A549 (cell line): ENCODE measurements at regions not wholly inside any gene's neighbourhood (a gene's known extent, or its start where the extent isn't known, plus 50 kb on each side); places are given as distances from the start of the nearest gene placed in this dataset.

Experiments
- ATAC-seq, 2 experiments: fragments of 200-7000 bp in 1 of 2; fragments of >200 bp in 1 of 2; cut with Nextera tagmentation in 1 of 2; cut with Tn5 transposase in 1 of 2; 3 replicates each; pipeline versions ENCODE4 v1.8.0 to v1.9.1; 2018 to 2020; ENCODE audit warnings: mild to moderate bottlenecking in 1 of 2, moderate library complexity in 1 of 2
- CTCF ChIA-PET: fragments of 300-600 bp; sonication (Branson Sonifier 250); formaldehyde crosslinking; extraction: SDS; loops from one replicate; lab custom pipeline; 2021; ENCODE audit warnings: antibody characterized with exemption, inconsistent platforms; lab: Yijun Ruan, JAX
- POLR2A ChIA-PET: fragments of 350-600 bp; formaldehyde crosslinking; extraction: SDS; loops from one replicate; lab custom pipeline; 2021; ENCODE audit warnings: antibody characterized with exemption, inconsistent platforms; lab: Yijun Ruan, JAX
- DNase-seq, 2 experiments: peaks; one replicate each; pipeline versions ENCODE4 v3.0.0 to v3.0.0-alpha.2; 2011 to 2016; ENCODE audit warnings: low read depth in 1 of 2, low spot score in 1 of 2
- FAIRE-seq: peaks from 2 replicates; lab custom pipeline; 2011; peaks lifted over from hg19 to GRCh38; lab: Jason Lieb, UNC
- H3K27ac ChIP-seq, 2 experiments: fragments of >200 bp; sonication (Bioruptor Twin); formaldehyde crosslinking; 3 replicates each; pipeline ENCODE4 v1.5.1; 2016 to 2017
- H3K4me1 ChIP-seq: fragments of >200 bp; sonication (Bioruptor Twin); formaldehyde crosslinking; 3 replicates; pipeline ENCODE4 v1.6.1; 2016
- H3K4me2 ChIP-seq: fragments of >200 bp; sonication (Bioruptor Twin); formaldehyde crosslinking; 3 replicates; pipeline ENCODE4 v1.6.1; 2016
- H3K4me3 ChIP-seq: fragments of >200 bp; sonication (Bioruptor Twin); formaldehyde crosslinking; 3 replicates; pipeline ENCODE4 v1.5.1; 2016
- H3K9me3 ChIP-seq: fragments of >200 bp; sonication (Bioruptor Twin); formaldehyde crosslinking; 3 replicates; pipeline ENCODE4 v1.6.1; 2016
- BCL3 ChIP-seq: fragments of >200 bp; sonication (Bioruptor Twin); formaldehyde crosslinking; IDR thresholded peaks from 3 replicates; pipeline ENCODE4 v1.6.1; 2016
- CBX8 ChIP-seq: fragments of 200-600 bp; sonication (generic); IDR thresholded peaks from 2 replicates; pipeline ENCODE4 v1.6.1; 2016
- CEBPB ChIP-seq, 2 experiments: fragments of >200 bp in 1 of 2; sonication (Bioruptor Twin) in 1 of 2; formaldehyde crosslinking in 1 of 2; IDR thresholded peaks; 2 replicates each; pipeline ENCODE4 v1.6.1; 2012 to 2016
- CHD2 ChIP-seq: fragments of 150-350 bp; IDR thresholded peaks from 2 replicates; pipeline ENCODE4 v1.6.1; 2014; ENCODE audit warnings: low read length; ENCODE audit not compliant: partially characterized antibody
- CHD4 ChIP-seq: fragments of 200-600 bp; sonication (generic); IDR thresholded peaks from 2 replicates; pipeline ENCODE4 v1.6.1; 2016; ENCODE audit warnings: antibody characterized with exemption, mild to moderate bottlenecking, borderline replicate concordance
- FOXS1 ChIP-seq: fragments of 250-450 bp; sonication (Bioruptor Pico); IDR thresholded peaks from 2 replicates; pipeline ENCODE4 v1.5.0; 2020; ENCODE audit warnings: mild to moderate bottlenecking, moderate library complexity
- GATA3 ChIP-seq: IDR thresholded peaks from 2 replicates; pipeline ENCODE4 v1.6.1; 2012; ENCODE audit warnings: borderline replicate concordance
- HEYL ChIP-seq: fragments of 250-450 bp; sonication (Bioruptor Pico); IDR thresholded peaks from 2 replicates; pipeline ENCODE4 v1.8.0; 2021; ENCODE audit warnings: mild to moderate bottlenecking, moderate library complexity
- JUNB ChIP-seq: fragments of >200 bp; sonication (Bioruptor Twin); formaldehyde crosslinking; IDR thresholded peaks from 2 replicates; pipeline ENCODE4 v1.6.1; 2016
- MAFK ChIP-seq: fragments of 450-650 bp; IDR thresholded peaks from 2 replicates; pipeline ENCODE4 v1.6.1; 2014; ENCODE audit not compliant: partially characterized antibody
- MAZ ChIP-seq: fragments of 150-350 bp; IDR thresholded peaks from 2 replicates; pipeline ENCODE4 v1.6.1; 2014; ENCODE audit warnings: antibody characterized with exemption, low read depth, low read length, borderline replicate concordance
- NPAS2 ChIP-seq: fragments of 250-450 bp; sonication (Bioruptor Pico); IDR thresholded peaks from 2 replicates; pipeline ENCODE4 v1.8.0; 2022; ENCODE audit warnings: mild to moderate bottlenecking, moderate library complexity, borderline replicate concordance
- NR3C1 ChIP-seq: fragments of >200 bp; sonication (Bioruptor Twin); formaldehyde crosslinking; IDR thresholded peaks from 3 replicates; pipeline ENCODE4 v1.6.1; 2017
- PBX3 ChIP-seq: IDR thresholded peaks from 2 replicates; pipeline ENCODE4 v1.6.1; 2012
- PHF8 ChIP-seq: fragments of 200-600 bp; sonication (generic); IDR thresholded peaks from 2 replicates; pipeline ENCODE4 v1.6.1; 2016; ENCODE audit warnings: low read depth, mild to moderate bottlenecking, antibody characterized with exemption, moderate library complexity, borderline replicate concordance
- POLR2A ChIP-seq: IDR thresholded peaks from 2 replicates; pipeline ENCODE4 v1.6.1; 2012; ENCODE audit warnings: mild to moderate bottlenecking, low read length
- RAD21 ChIP-seq, 2 experiments: fragments of >200 bp in 1 of 2; sonication (Bioruptor Twin) in 1 of 2; formaldehyde crosslinking in 1 of 2; IDR thresholded peaks in 1 of 2; conservative IDR thresholded peaks in 1 of 2; 2 replicates in 1 of 2; 3 replicates in 1 of 2; pipeline ENCODE4 v1.6.1; 2012 to 2018; ENCODE audit warnings: inconsistent platforms in 1 of 2
- RCOR1 ChIP-seq: fragments of 150-350 bp; IDR thresholded peaks from 2 replicates; pipeline ENCODE4 v1.6.1; 2014; ENCODE audit warnings: antibody characterized with exemption, low read length, low read depth
- TFCP2L1 ChIP-seq: fragments of 250-450 bp; sonication (Bioruptor Pico); IDR thresholded peaks from 2 replicates; pipeline ENCODE4 v1.5.0; 2021; ENCODE audit warnings: mild to moderate bottlenecking
- ZC3H11A ChIP-seq: fragments of 450-650 bp; IDR thresholded peaks from 2 replicates; pipeline ENCODE4 v1.6.1; 2014; ENCODE audit warnings: antibody characterized with exemption, mild to moderate bottlenecking
- ZFP36 ChIP-seq: fragments of 450-650 bp; IDR thresholded peaks from 2 replicates; pipeline ENCODE4 v1.6.1; 2014; ENCODE audit warnings: borderline replicate concordance; ENCODE audit not compliant: partially characterized antibody
- ZSCAN20 ChIP-seq: fragments of 250-450 bp; sonication (Bioruptor Pico); IDR thresholded peaks from 2 replicates; pipeline ENCODE4 v1.8.0; 2022; ENCODE audit warnings: mild to moderate bottlenecking, moderate library complexity
- WGBS: methylation state at CpG from one replicate; pipeline ENCODE4 v1.1.6; 2017; ENCODE audit errors: missing lambda C conversion rate; 5-methylcytosine and 5-hydroxymethylcytosine counted together
- TF ChIP-seq, protein P1 (sequence below): fragments of 250-450 bp; sonication (Bioruptor Pico); IDR thresholded peaks from 2 replicates; pipeline ENCODE4 v1.5.0; 2021; ENCODE audit warnings: mild to moderate bottlenecking, moderate library complexity, borderline replicate concordance
- TF ChIP-seq, protein P2 (sequence below): fragments of 250-450 bp; sonication (Bioruptor Pico); IDR thresholded peaks from 2 replicates; pipeline ENCODE4 v1.5.0; 2020; ENCODE audit warnings: low read depth, mild to moderate bottlenecking, moderate library complexity

DNA sequence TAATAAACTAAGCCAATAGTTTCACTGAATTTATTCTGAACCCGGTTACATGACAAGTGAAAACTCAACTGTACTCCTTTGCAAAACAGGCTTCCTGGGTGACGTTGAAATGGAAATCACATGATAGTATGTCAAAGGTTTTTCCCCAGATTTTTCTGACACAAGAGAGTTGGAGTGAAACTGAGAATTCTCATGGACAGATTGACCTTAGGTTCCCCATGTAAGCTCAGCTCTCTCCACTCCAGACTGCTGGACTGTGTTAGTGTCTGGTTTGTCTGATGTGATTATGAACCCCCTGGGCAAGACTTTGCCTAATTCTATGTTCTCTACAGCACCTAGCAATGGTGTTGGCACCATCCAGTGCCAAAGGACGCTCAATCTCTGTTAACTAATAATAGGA is 219.7 kb upstream of the COL8A1 start (continued):
- TF ChIP-seq JUNB, result no peak

DNA sequence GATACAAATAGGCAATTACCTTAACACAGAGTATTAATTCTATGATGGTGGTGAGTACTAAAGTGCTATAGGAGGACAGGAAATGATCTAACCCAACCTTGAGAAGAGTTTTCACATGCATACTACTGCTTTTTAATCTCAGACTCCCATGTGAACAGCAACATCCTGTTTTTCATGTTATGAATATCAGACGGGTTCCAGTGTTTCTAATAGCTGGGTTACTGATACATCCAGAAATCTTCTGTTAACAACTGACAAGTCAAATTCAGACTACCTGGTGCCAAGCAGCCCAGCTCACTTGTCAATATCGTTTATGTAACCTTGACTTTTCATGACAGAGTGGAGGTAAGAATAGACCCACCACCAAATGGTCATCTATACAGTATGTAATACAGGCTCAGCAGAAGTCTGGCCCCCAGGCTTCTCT is 220.2 kb upstream of the COL8A1 start:
- Histone ChIP-seq H3K4me2 (no peak overlapping the region), H3K9me3 (no peaks in the 10 kb centered on the region), H3K4me1 (no peaks in the 10 kb centered on the region), H3K27ac (no peak overlapping the region), H3K4me3 (no peak overlapping the region)
- ChIA-PET POLR2A (no interaction called here), CTCF (no interaction called here)
- ATAC-seq (no peak), FAIRE-seq (no peak), DNase-seq (no peak)
- no peak for TF ChIP-seq CEBPB (IDR thresholded peaks at IDR 0.05)
- TF ChIP-seq MAZ, result no peak
- no peak for TF ChIP-seq POLR2A
- no peak for TF ChIP-seq RCOR1
- no peak for TF ChIP-seq ZC3H11A
- TF ChIP-seq PBX3, result no peak
- no peak for TF ChIP-seq CHD2
- no peak for TF ChIP-seq GATA3
- TF ChIP-seq ZSCAN20 (CRISPR knock-in tag), result no peak
- TF ChIP-seq PHF8, result no peak
- TF ChIP-seq, protein P1, sequence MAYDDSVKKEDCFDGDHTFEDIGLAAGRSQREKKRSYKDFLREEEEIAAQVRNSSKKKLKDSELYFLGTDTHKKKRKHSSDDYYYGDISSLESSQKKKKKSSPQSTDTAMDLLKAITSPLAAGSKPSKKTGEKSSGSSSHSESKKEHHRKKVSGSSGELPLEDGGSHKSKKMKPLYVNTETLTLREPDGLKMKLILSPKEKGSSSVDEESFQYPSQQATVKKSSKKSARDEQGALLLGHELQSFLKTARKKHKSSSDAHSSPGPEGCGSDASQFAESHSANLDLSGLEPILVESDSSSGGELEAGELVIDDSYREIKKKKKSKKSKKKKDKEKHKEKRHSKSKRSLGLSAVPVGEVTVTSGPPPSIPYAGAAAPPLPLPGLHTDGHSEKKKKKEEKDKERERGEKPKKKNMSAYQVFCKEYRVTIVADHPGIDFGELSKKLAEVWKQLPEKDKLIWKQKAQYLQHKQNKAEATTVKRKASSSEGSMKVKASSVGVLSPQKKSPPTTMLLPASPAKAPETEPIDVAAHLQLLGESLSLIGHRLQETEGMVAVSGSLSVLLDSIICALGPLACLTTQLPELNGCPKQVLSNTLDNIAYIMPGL, result no peak
- TF ChIP-seq ZFP36, result no peak
- TF ChIP-seq NPAS2 (CRISPR knock-in tag), result no peak
- no peak for TF ChIP-seq NR3C1
- TF ChIP-seq BCL3, result no peak
- TF ChIP-seq MAFK, result no peak
- no peak for TF ChIP-seq FOXS1 (CRISPR knock-in tag)
- no peak for TF ChIP-seq CBX8
- no peak for TF ChIP-seq TFCP2L1 (CRISPR knock-in tag)
- TF ChIP-seq, protein P2, sequence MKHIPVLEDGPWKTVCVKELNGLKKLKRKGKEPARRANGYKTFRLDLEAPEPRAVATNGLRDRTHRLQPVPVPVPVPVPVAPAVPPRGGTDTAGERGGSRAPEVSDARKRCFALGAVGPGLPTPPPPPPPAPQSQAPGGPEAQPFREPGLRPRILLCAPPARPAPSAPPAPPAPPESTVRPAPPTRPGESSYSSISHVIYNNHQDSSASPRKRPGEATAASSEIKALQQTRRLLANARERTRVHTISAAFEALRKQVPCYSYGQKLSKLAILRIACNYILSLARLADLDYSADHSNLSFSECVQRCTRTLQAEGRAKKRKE (CRISPR knock-in tag), result no peak
- 0% methylated on average over 2 of the region's 2 CpGs for WGBS

GRCh38 chr3:99413504-99413903 is 224.9 kb upstream of the COL8A1 start:
- no peak for TF ChIP-seq CHD4
- TF ChIP-seq ZFP36, result no peak
- no peak for TF ChIP-seq RAD21 (conservative IDR thresholded peaks at IDR 0.05 in 1 of 2, IDR thresholded peaks at IDR 0.05 in 1 of 2)
- no peak for TF ChIP-seq MAZ
- no peak for TF ChIP-seq HEYL (CRISPR knock-in tag)
- POLR2A ChIA-PET, result no interaction called here
- WGBS, result 5% methylated on average over 1 of the region's 1 CpG
- no peak overlapping the region for H3K27ac ChIP-seq
- CTCF ChIA-PET, result no interaction called here
- H3K4me3 ChIP-seq, result no peak overlapping the region
- no peak for DNase-seq
- no peaks in the 10 kb centered on the region for H3K4me1 ChIP-seq
- no peaks in the 10 kb centered on the region for H3K9me3 ChIP-seq
- H3K4me2 ChIP-seq, result no peak overlapping the region
- no peak for FAIRE-seq
- ATAC-seq, result no peak
